ENCODE measurements at regions not wholly inside any gene's neighbourhood (a gene's known extent, or its start where the extent isn't known, plus 50 kb on each side); places are given as distances from the start of the nearest gene placed in this dataset.

DNA sequence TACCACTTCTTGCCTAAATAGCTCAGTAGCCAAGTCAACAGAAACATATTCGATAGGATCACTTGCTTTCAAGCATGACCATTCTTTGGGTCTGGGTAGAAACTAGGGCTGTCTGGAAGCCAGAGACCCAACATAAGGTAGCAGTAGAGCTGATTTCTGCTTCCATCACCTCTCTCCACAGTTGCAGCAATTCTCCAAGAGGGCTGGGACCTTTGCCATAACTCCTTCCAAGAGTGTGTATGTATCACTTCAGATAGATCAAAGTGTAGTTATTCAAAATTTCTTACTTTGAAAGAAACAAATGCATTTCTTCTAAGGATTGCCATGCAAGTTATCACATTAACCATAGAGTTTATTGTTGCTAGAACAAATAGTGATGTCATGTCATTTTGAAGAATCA is 172.0 kb upstream of the GALNT5 start:
- H2AFZ ChIP-seq (ENCODE audit: insufficient read depth, low read depth, low read length, poor library complexity, severe bottlenecking), result no peak overlapping the region
- Mint-ChIP-seq H3K9me3 (ENCODE audit: insufficient read depth) (no peaks in the 10 kb centered on the region), H3K27me3 (no peaks in the 10 kb centered on the region), H3K4me1 (no peaks in the 10 kb centered on the region), H3K27ac (no peak overlapping the region), H3K4me3 (no peak overlapping the region)
- H3K4me3 ChIP-seq (ENCODE audit: control extremely low read depth in 1 of 5, extremely low read depth in 1 of 5, insufficient read depth in 1 of 5, low read depth in 2 of 5, low read length in 4 of 5), result no peak overlapping the region
- ATAC-seq (ENCODE audit: low read depth) (no peak), DNase-seq (no peak)
- ChIA-PET CTCF (interaction anchor here (1.3 kb wide), 1 partner anchor 939 kb away, joined by 3 read pairs; no protein-coding TSS in a partner anchor), POLR2A (no interaction called here)
- H3K4me1 ChIP-seq (ENCODE audit: control insufficient read depth in 2 of 2, insufficient read depth in 2 of 2, low read length in 2 of 2), result no peaks in the 10 kb centered on the region
- H3K9me3 ChIP-seq (ENCODE audit: control extremely low read depth in 1 of 3, control insufficient read depth in 2 of 3, insufficient read depth in 1 of 3, low read length in 2 of 3), result no peaks in the 10 kb centered on the region
- H3K27ac ChIP-seq (ENCODE audit: low read length in 2 of 2), result no peak overlapping the region
- intact Hi-C loops (cut with micrococcal nuclease), result no loop called here
- H4K20me1 ChIP-seq (ENCODE audit: control insufficient read depth, insufficient read depth, low read length, poor library complexity, severe bottlenecking), result no peaks in the 10 kb centered on the region
- no peaks in the 10 kb centered on the region for H3K27me3 ChIP-seq (replicated peaks in 1 of 4; ENCODE audit: control extremely low read depth in 1 of 4, control insufficient read depth in 3 of 4, insufficient read depth in 4 of 4, low read length in 3 of 4)
- TF ChIP-seq EZH2 (IDR thresholded peaks at IDR 0.05; ENCODE audit: borderline replicate concordance, insufficient read depth, low read depth, low read length, poor library complexity, severe bottlenecking), result no peak
- no CpG with 5 or more reads among the region's 1 CpG for WGBS (ENCODE audit: insufficient coverage)
- no peak overlapping the region for H3K9ac ChIP-seq (ENCODE audit: low read length)
- H3K79me2 ChIP-seq (ENCODE audit: control insufficient read depth, insufficient read depth, low read length), result no peaks in the 10 kb centered on the region
- no peaks in the 10 kb centered on the region for H3K36me3 ChIP-seq (replicated peaks in 1 of 2; ENCODE audit: control extremely low read depth in 1 of 2, control insufficient read depth in 1 of 2, extremely low read depth in 1 of 2, insufficient read depth in 2 of 2, low read length in 1 of 2)
- H3K4me2 ChIP-seq (replicated peaks; ENCODE audit: low read depth, low read length, poor library complexity, severe bottlenecking), result no peak overlapping the region

DNA sequence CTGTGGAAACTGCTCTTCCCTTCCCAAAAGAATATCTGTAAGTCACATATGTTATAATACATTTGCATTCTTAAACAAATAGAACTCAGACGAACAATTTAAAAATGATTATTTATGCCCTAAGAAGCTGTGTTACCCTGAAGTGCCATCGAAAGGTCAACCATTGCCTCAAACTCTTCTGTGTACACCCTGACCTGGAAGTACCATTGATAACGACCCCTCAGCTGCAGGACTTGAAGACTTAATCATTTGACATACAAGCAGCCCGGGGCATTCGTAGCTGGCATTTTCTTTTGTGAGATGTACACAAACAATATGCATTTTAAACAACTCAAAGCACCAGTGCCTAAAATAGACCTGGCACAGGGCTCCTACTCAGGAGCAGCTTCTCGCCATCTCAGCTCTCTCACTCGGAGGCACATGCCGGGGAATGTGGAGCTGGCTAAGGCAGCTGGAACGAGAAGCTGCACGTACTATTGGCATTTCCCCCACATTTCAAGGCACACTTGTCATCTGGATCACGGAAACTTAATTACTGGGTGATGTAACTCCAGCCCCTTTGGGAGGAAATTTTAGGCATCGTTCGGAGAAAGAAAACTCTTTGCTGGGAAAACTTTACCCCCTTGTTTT is 170.0 kb upstream of the GALNT5 start:
- H3K27ac Mint-ChIP-seq, result no peak overlapping the region
- no peaks in the 10 kb centered on the region for H3K9me3 Mint-ChIP-seq (ENCODE audit: insufficient read depth)
- ChIA-PET CTCF (no interaction called here), POLR2A (no interaction called here)
- no peak overlapping the region for H2AFZ ChIP-seq (ENCODE audit: insufficient read depth, low read depth, low read length, poor library complexity, severe bottlenecking)
- H3K27me3 Mint-ChIP-seq, result no peaks in the 10 kb centered on the region
- no peak overlapping the region for H3K27ac ChIP-seq (ENCODE audit: low read length in 2 of 2)
- no peak for DNase-seq
- no peak overlapping the region for H3K9ac ChIP-seq (ENCODE audit: low read length)
- H3K36me3 ChIP-seq (replicated peaks in 1 of 2; ENCODE audit: control extremely low read depth in 1 of 2, control insufficient read depth in 1 of 2, extremely low read depth in 1 of 2, insufficient read depth in 2 of 2, low read length in 1 of 2), result no peaks in the 10 kb centered on the region
- no peaks in the 10 kb centered on the region for H3K4me1 ChIP-seq (ENCODE audit: control insufficient read depth in 2 of 2, insufficient read depth in 2 of 2, low read length in 2 of 2)
- WGBS (ENCODE audit: insufficient coverage), result 93% methylated on average over 11 of the region's 13 CpGs
- no peaks in the 10 kb centered on the region for H3K27me3 ChIP-seq (replicated peaks in 1 of 4; ENCODE audit: control extremely low read depth in 1 of 4, control insufficient read depth in 3 of 4, insufficient read depth in 4 of 4, low read length in 3 of 4)
- no peak for ATAC-seq (ENCODE audit: low read depth)
- H3K79me2 ChIP-seq (ENCODE audit: control insufficient read depth, insufficient read depth, low read length), result no peaks in the 10 kb centered on the region
- intact Hi-C loops (cut with micrococcal nuclease), result no loop called here
- no peaks in the 10 kb centered on the region for H3K4me1 Mint-ChIP-seq
- H3K4me3 Mint-ChIP-seq, result no peak overlapping the region
- TF ChIP-seq EZH2 (IDR thresholded peaks at IDR 0.05; ENCODE audit: borderline replicate concordance, insufficient read depth, low read depth, low read length, poor library complexity, severe bottlenecking), result no peak
- TF ChIP-seq, protein P1, sequence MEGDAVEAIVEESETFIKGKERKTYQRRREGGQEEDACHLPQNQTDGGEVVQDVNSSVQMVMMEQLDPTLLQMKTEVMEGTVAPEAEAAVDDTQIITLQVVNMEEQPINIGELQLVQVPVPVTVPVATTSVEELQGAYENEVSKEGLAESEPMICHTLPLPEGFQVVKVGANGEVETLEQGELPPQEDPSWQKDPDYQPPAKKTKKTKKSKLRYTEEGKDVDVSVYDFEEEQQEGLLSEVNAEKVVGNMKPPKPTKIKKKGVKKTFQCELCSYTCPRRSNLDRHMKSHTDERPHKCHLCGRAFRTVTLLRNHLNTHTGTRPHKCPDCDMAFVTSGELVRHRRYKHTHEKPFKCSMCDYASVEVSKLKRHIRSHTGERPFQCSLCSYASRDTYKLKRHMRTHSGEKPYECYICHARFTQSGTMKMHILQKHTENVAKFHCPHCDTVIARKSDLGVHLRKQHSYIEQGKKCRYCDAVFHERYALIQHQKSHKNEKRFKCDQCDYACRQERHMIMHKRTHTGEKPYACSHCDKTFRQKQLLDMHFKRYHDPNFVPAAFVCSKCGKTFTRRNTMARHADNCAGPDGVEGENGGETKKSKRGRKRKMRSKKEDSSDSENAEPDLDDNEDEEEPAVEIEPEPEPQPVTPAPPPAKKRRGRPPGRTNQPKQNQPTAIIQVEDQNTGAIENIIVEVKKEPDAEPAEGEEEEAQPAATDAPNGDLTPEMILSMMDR (IDR thresholded peaks at IDR 0.05), result no peak
- H3K4me2 ChIP-seq (replicated peaks; ENCODE audit: low read depth, low read length, poor library complexity, severe bottlenecking), result no peak overlapping the region
- no peak overlapping the region for H3K4me3 ChIP-seq (ENCODE audit: control extremely low read depth in 1 of 5, extremely low read depth in 1 of 5, insufficient read depth in 1 of 5, low read depth in 2 of 5, low read length in 4 of 5)
- H4K20me1 ChIP-seq (ENCODE audit: control insufficient read depth, insufficient read depth, low read length, poor library complexity, severe bottlenecking), result no peaks in the 10 kb centered on the region
- no peaks in the 10 kb centered on the region for H3K9me3 ChIP-seq (ENCODE audit: control extremely low read depth in 1 of 3, control insufficient read depth in 2 of 3, insufficient read depth in 1 of 3, low read length in 2 of 3)

All from B cell (primary cell).